ENCODE measurements at regions not wholly inside any gene's neighbourhood (a gene's known extent, or its start where the extent isn't known, plus 50 kb on each side); places are given as distances from the start of the nearest gene placed in this dataset.
A peak's percentile ranks its signal among the peaks of the same experiment; 100 is the strongest.

DNA sequence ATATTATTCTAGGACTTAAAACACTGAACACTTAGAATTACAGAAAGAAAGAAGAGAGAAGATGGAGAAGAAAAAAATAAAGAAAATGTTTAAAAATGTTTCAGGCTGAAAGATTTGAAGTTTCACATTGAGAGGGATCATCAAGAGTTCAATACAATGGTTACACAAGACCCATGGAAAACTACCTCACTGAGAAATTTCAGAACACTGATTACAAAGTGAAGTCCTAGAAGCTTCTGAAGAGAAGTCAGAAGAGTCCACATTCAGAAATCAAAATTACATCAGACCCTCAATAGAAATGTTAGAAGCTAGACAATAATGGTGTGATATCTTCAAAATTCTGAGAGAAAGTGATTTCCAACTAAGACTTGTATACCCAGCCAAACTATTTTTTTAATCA lies 196.1 kb downstream of the MACC1 start:
- DNase-seq (ENCODE audit: low spot score), result no peak

DNA sequence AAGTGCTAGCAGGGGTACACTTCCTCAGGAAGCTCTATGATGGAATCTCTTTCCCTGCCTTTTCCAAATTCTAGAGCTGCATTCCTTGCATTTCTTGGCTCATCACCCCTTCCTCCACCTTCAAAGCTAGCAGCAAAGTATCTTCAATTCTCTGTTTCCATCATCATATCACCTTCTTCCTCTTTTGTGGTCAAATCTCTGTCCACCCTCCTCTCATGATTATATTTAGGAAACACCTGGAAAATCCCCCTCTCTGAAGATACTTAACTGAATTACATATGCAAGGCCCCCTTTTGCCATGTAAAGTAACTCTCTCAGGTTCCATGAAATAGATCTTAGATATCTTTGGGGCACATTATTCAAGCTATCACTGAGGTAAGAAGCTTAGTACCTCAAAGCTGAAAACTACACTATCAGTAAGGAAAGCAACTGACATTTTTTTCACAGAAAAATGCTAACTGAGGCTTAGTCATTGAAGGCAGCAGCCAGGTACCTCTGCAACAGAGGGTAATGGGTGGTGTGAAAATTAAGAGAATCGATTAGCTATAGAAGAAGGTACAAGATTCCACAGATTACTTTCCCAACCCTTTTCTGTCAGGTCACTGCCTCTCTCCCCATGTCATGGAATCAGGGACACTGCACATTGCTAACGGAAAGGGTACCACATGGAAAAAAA lies 197.3 kb downstream of the MACC1 start:
- no peak for DNase-seq (ENCODE audit: low spot score)

DNA sequence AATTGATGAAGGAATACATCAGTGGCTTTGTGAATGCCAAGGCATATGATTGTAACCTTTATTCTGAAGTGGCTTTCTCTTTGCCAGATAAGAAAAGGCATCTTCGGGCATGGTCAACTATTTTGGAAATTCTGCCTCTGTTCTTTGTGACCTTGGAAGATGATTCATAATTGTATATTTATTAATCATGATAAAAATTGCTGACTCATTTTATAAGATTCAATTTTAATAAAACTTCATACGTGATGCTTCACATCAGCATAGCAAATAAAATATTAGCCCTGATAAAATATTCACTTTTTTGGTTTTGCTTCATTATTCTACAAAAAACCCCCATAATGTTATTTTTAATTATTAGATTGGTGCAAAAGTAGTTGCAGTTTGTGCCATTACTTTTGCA lies 200.5 kb downstream of the MACC1 start:
- DNase-seq (ENCODE audit: low spot score), result no peak

DNA sequence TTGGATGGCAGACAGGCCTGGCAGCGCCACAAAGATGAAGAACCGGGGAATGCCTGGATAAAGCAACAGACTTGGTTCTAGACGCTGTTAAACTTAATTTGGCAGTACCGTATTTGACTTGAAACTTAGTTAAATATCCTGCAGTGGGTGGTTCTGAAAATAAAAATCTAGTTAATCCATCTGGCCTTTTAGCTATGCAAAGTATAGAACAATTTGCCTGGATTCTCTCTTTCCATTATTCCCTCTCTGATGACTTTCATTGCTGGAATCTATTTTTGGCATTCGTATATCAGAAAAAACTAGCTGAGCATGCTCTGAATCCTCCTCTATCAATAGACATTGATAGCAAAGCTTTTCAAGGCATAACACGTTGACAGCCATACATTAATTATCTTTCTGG lies 203.6 kb downstream of the MACC1 start:
- peak; percentile 61 for DNase-seq (ENCODE audit: low spot score)

DNA sequence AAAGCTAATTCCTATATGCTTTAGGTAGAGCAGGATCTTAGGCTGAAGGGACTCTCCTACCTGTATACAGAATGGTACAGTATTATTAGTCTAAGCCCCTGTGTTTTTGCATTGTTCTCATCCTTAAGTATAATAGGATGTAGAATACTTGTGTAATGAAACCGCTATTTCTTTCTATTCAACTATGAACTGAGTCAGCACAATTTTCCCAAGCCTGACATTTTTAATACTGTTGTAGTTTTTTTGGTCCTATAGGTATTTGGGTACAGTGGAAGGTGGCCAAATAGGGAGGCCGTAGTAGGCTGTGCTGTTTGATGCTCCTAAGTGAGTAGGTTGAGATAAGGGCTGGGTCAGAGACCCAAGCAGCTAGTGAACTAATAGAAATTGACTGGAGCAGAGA lies 205.1 kb downstream of the MACC1 start:
- DNase-seq (ENCODE audit: low spot score), result no peak

DNA sequence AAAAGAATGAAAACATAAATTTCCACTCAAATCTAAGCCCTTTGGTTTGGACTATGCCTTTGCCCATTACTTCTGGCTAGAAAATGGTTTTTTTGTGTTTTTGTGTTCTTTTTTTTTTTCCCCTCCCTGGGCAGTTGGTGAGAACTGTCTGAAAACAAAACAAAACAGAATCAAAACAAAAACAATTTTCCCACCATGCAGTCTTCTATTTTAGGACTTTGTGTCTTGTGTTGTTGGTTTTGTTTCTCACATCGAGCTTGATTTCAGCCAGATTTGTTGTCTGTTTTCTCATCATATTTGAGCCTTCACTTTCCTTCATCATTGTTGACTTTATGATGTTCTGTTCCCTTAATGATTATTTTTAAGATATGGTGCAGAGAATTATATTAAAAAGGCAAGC lies 206.3 kb downstream of the MACC1 start:
- no peak for DNase-seq (ENCODE audit: low spot score)

DNA sequence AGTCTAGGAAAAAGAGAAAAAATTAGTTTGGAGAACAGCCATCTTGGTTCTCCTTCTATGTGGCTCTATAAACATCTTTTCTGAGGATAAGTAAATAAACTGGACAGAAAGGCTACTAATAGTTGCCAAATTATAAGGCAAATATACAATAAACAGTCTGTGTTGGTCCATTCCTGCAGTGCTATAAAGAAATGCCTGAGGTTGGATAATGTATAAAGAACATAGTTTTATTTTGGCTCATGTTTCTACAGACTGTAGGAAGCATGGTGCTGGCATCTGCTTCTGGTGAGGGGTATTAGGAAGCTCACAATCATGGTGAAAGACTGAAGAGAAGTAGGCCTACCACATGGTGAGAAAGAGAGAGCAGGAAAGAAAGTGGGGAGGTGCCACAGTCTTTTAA lies 209.7 kb downstream of the MACC1 start:
- no peak for DNase-seq (ENCODE audit: low spot score)

DNA sequence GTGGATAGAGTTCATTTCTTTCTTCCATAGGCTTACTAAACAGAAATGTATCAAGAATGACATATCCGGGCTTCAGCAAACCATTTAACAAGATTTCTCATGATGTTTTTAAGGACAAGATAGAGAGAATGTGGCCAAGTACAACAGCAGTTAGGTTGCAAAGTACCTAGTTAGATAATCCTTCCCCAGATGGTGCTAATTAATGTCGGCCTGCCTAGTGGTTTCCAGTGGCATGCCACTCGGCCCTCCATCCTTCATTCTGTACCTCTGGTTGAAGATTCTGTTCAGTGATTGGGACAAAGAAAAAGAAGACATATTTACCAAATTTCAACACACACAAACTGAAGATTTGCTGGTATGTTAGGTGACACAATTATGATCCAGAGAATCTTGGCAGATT lies 212.1 kb downstream of the MACC1 start:
- no peak for DNase-seq (ENCODE audit: low spot score)

DNA sequence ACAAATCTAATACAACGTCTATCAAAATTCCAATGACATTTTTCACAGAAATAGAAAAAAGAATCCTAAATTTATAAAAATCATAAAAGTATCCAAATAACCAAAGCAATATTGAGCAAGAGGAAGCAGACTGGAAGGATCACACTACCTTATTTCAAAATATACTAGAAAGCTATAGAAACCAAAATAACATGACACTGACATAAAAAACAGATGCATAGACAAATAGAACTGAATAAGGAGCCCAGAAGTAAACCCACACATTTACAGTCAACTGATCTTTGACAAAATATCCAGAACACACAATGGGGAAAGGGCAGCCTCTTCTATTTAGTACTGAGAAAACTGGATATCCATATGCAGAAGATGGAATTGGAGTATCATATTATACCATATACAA lies 217.5 kb downstream of the MACC1 start:
- DNase-seq (ENCODE audit: low spot score), result no peak

DNA sequence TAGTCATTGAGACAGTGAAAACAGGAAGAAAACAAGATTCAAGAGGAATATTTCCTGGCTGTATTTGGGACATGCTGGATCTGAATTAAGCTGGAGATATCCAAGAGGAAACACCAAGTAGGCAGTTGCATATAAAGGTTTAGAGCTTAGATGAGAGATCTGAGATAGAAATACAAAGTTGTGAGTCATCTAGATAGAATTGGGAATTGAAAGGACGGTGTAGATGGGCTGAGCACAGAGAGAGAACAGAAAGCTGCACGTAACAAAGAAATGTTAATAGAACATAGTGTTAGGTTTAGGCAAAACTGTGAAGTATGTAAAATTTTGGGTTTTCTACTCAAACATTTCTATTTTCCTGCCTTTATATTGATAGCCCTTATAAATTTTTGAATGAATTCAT lies 218.5 kb upstream of the TMEM196 start:
- DNase-seq (ENCODE audit: low spot score), result no peak

DNA sequence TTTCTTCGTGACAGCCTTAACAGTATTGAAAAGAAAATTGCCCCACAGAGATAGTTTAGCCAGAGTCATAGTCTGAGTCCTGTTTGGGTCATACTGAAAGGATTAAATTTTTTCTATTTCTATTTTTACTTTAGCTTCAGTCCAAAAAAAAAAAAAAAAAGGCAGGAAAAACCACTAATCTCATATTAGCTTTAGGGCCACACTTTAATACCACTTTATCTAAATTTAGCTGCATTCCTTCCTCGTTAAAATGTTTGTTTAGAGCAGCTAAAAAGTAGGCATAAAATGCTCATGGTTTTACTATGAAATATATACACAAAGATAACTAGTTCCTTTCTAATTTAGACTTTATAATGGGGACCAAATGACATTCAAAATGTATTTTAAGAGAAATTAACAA lies 216.5 kb upstream of the TMEM196 start:
- DNase-seq (ENCODE audit: low spot score), result no peak

DNA sequence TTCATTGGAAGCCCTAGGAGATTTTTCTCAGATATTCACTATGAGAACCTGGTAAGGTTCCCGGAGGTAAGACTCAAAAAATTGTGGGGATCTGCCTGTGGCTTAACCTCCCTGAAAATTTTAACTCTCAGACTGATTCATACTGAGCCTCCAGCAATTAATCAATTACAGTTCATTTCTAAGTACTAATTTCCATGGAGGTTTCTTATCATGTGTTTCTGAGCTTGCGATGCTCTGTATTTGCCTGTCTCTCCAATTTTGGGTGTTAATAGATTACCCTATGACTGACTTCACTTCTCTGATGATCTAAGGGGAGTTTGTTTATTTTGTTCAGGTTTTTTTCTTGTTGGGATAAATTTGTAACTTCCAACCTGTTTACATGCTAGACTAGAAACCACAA lies 215.4 kb upstream of the TMEM196 start:
- no peak for DNase-seq (ENCODE audit: low spot score)

DNA sequence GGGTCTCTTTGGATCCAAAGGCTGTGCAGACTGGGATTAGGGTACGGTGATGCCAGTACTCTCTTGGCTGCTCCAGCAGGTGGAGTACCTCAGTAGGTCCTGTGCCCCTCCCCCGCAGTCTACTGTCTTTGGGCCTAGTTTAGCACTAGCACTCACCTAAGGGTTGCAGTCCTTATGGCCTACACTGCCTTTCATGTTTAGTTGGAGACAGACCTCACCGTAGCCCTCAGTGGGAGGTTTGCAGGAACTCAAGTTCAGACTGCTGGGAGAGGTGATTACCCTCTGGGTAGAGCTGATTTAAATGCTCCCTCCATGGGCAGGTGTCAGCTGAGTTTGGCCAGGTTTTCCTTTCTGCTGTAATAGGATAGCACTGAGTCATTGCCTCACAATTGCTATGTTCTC lies 210.8 kb upstream of the TMEM196 start:
- DNase-seq (ENCODE audit: low spot score), result no peak

DNA sequence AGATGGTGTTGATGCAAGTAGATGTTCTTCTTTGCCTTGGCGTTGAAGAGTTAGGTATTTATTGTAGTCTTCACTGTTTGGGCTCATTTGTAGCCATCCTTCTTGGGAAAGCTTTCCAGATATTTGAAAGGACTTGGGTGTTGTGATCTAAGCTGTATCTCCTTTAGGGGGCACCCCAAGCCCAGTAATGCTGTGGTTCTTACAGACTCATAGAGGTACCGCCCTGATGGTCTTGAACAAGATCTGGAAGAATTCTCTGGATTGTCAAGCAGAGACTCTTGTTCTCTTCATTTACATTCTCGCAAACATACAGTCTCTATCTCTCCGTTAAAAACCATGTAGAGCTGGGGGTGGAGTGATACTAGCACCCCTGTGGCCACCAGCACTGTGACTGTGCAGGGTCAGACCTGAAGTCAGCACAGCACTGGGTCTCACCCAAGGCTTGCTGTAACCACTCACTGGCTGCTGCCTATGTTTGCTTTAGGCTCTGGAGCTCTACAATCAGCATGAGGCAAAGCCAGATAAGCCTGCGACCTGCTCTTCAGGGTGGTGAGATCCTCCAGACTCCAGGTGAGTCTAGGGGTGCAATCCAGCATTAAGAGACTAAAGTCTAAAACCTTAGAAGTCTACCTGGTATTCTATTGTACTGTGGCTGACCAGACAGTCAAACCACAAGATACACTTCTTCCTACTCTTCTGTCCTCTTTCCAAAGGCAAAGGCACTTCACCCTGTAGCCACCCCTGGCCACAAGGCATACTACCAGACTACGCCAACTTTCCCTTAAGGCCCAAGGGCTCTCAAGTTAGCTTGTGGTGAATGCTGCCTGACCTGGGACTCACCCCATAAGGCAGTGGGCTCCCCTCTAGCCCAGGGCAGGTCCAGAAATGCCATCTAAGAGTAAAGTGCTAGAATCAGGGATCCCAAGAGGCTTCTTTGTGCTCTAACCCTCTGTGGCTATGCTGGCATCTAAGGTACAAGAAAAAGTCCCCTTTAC lies 209.7 kb upstream of the TMEM196 start:
- no peak for DNase-seq (ENCODE audit: low spot score)

DNA sequence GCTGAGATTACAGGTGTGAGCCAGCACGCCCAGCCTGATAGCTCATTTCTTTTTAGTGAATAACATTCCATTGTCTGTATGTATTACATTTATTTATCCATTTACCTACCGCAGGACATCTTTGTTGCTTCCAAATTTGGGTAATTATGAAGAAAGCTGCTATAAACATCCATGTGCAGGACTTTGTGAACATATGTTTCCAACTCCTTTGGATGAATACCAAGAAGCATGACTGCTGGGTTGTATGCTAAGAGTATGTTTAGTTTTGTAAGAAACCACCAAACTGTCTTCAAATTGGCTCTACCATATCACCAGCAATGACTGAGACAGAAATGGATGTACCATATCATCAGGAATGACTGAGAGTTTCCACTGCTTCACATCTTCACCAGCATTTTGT lies 200.2 kb upstream of the TMEM196 start:
- DNase-seq (ENCODE audit: low spot score), result no peak

DNA sequence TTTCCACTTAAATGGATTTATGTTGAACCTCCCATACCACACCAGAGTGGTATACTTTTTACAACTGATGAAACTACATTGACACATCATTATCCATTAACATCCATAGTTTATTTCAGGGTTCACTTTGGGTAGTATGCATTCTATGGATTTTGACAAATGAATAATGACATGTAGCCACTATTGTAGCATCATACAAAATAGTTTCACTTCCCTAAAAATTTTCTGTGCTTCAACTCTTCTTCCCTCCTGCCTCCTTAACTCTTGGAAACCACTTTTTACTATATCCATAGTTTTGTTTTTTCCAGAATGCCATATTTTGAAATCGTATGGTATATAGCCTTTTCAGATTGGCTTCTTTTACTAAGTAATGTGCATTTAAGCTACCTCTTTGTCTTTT lies 199.5 kb upstream of the TMEM196 start:
- no peak for DNase-seq (ENCODE audit: low spot score)

DNA sequence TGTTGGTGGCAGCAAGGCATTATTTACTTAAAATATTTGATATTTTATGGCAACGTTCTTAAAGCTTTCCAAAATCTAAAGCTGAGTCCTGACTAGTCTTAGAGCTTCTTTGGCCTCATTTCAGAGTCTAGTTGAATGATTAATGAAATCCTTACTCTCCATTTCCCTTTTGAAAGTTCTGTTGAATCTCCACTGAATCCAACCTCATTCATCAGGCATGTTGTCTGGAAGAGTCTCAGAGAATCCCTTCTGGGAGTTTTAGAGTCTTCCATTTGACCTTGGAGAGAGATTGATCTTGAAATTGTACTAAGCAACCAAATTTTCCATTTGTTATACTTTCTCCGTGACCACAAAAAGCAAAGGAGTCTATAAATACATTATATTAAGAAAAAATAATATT lies 198.5 kb upstream of the TMEM196 start:
- DNase-seq (ENCODE audit: low spot score), result no peak

DNA sequence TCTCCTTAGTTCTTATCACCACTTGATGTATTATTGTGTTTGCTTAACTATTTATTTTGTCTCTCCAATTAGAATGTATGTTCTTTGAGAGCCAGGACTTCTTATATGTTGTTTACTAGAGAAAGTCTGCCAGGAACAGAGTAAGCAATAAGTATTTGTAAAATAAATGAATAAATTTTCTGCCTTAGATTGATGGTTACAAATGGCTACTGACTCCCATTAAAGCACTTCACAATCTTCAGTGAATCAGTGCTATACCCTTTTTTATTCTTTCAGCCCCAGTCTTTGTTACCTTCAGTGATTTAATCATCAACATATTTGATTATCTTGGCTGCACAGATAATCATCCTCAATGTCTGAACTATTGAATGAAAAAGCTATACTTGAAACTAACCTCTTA lies 197.1 kb upstream of the TMEM196 start:
- DNase-seq (ENCODE audit: low spot score), result no peak

DNA sequence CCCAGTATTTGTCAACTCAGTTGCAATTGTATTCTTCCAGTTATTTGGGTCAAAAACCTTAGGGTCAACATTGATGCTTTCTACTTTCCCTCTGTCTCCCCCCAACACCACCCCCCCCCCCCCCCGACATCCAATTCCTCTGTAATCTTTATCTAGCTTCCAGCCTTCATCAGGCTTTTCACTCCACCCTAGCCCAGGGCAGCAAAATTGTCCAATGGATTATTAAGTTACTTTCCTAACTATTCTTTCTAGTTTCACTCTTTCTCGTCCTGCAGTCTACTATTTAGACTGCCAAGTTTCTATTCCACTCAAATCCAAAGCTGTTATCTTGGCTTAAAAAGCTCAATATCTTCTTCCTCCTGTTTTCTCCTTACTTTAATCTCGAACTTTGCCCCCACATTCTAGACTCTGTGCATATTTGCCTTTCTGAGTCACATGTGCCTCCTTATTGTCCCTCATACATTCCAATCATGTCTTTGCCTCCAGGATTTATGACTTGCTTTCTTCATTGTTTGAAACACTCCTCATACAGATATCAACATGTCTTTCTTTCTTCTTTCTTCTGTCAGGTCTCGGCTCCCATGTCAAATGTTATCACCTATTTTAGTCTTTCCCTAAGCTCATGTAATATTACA lies 196.6 kb upstream of the TMEM196 start:
- no peak for DNase-seq (ENCODE audit: low spot score)

DNA sequence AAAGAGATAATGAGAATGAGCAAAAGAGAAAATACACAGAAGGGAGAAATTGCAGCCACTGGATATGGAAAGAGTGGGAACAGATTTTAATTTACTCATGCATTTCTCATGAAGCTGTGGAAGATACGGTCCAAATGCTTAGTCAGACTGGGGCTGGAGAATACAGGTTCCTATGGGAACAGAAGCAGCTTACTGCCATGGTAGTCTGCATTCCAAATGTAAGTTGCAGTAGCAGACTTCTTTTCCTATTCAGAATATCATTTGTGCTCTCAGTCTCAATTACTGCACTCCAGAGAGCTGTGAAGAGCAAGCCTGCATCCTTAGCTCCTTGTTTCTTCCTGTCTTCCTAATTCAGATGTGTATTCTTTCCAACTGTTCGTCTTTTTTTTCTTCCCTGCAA lies 190.8 kb upstream of the TMEM196 start:
- no peak for DNase-seq (ENCODE audit: low spot score)

DNA sequence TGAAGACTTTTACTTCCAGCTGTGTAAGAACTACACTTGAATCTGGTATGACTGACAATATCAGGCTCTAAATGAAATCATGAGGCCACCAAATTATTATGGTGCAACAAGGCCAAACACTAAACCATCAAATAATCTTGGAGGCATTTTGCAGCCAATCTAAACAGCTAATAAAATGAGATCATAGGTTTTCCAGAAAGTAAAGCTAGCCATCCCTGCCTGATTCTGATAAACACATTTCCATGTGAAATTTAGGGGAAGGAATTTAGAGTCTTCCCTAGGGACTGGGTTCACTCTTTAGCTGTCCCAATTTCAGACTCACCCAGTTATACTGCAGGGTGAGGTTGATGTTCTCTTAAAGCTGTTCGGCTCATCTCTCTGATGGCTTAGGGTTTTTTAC lies 190.3 kb upstream of the TMEM196 start:
- no peak for DNase-seq (ENCODE audit: low spot score)

DNA sequence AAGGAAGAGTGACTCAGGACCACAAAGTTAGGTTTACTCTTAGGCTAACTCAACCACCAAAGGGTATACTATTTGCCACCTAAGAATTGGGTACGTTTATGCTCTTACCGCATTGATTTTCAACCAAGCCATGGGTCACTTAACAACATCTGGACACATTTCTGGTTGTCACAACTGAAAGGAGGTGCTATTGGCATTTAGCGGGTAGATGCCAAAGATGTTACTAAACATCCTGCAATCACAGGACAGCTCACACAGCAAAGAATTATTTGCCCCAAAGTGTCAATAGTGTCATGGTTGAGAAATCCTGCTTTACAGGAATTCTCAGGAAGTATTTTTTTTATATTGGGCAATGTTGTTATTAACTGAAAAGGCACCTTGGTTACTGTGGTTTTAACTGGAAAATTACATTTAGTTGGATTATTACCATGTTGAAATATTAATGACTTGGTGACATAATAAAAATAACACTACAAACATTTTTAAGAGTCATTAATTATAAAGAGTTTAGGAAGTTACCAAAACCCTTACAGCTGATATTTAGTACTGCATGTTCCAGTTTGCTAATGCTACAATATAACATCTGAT lies 185.0 kb upstream of the TMEM196 start:
- DNase-seq (ENCODE audit: low spot score), result no peak

DNA sequence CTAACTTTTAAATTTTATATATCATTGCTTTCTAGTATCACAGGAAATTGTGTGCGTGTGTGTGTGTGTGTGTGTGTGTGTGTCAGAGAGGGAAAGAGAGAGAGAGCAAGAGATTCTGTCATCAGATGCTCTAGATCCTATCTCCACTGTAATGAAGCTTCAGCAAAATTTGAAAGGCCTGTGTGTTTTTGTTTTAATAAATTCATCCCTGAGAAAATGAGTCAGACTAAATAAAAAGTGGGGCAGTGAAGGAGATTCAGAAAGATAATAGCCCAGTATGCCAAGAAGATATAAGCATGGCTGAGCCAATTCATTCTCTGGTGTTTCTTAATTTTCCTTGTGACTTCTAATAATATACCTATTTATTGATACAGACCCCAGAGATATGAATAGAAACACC lies 184.2 kb upstream of the TMEM196 start:
- no peak for DNase-seq (ENCODE audit: low spot score)
